ENCODE measurements at regions not wholly inside any gene's neighbourhood (a gene's known extent, or its start where the extent isn't known, plus 50 kb on each side); places are given as distances from the start of the nearest gene placed in this dataset.

GRCh38 chr2:222039821-222040220 is 259.0 kb downstream of the PAX3 start:
- TF ChIP-seq CTCF (conservative IDR thresholded peaks at IDR 0.05; ENCODE audit: low read depth, low read length) (no peak), EZH2 (IDR thresholded peaks at IDR 0.05; ENCODE audit: borderline replicate concordance, low read depth, low read length, poor library complexity, severe bottlenecking) (no peak)
